GM12874 (cell line): ENCODE measurements at regions not wholly inside any gene's neighbourhood (a gene's known extent, or its start where the extent isn't known, plus 50 kb on each side); places are given as distances from the start of the nearest gene placed in this dataset.

Experiments used
- CTCF ChIP-seq: IDR thresholded peaks from 2 replicates; pipeline ENCODE4 v1.5.1; 2011; ENCODE audit warnings: low read depth, mild to moderate bottlenecking, control low read depth, low read length, moderate library complexity; ENCODE audit not compliant: insufficient read depth

GRCh38 chr6:134797400-134798113 is 152.3 kb downstream of the ALDH8A1 start:
- no peak for TF ChIP-seq CTCF

GRCh38 chr6:134795691-134796090 is 154.2 kb downstream of the ALDH8A1 start:
- TF ChIP-seq CTCF, result no peak

- no peak for TF ChIP-seq CTCF
These were observed 154.9 kb downstream of the ALDH8A1 start for GRCh38 chr6:134795001-134795400.

GRCh38 chr6:134787261-134787877 is 162.5 kb downstream of the ALDH8A1 start:
- TF ChIP-seq CTCF, result no peak

GRCh38 chr6:134784336-134784735 is 165.6 kb downstream of the ALDH8A1 start:
- TF ChIP-seq CTCF, result no peak

GRCh38 chr6:134778431-134778830 is 171.5 kb downstream of the ALDH8A1 start:
- no peak for TF ChIP-seq CTCF

- TF ChIP-seq CTCF, result no peak
These were observed 175.7 kb downstream of the ALDH8A1 start for GRCh38 chr6:134774201-134774638.
